Panc1 (cell line): ENCODE measurements at regions not wholly inside any gene's neighbourhood (a gene's known extent, or its start where the extent isn't known, plus 50 kb on each side); places are given as distances from the start of the nearest gene placed in this dataset.

Experiments
- ATAC-seq: fragments of 200-7000 bp; cut with Tn5 transposase; 2 replicates; pipeline ENCODE4 v1.9.1; 2020; ENCODE audit warnings: mild to moderate bottlenecking, moderate library complexity
- BruUV-seq: library from RNA; stranded (reverse); fragments of 400-500 nt; replicated peaks from 2 replicates; lab custom pipeline; 2021; lab: Mats Ljungman, UMichigan
- CTCF ChIA-PET: fragments of 300-600 bp; sonication (Branson Sonifier 250); formaldehyde crosslinking; loops from one replicate; lab custom pipeline; 2022; ENCODE audit warnings: antibody characterized with exemption; lab: Charles Lee
- POLR2A ChIA-PET: fragments of 300-600 bp; sonication (Branson Sonifier 250); formaldehyde crosslinking; loops from one replicate; lab custom pipeline; 2022; ENCODE audit warnings: antibody characterized with exemption; lab: Charles Lee
- DNase-seq: peaks from one replicate; pipeline ENCODE4 v3.0.0-alpha.2; 2010; ENCODE audit warnings: low read depth, low spot score
- H3K27ac ChIP-seq: 2 replicates; pipeline ENCODE4 v1.5.1; 2011; ENCODE audit warnings: mild to moderate bottlenecking, low read length, inconsistent platforms
- H3K27me3 ChIP-seq: fragments of 200-500 bp; sonication (Bioruptor generic); 2 replicates; pipeline ENCODE4 v1.6.0; 2014; ENCODE audit warnings: low read length, inconsistent platforms; ENCODE audit not compliant: control insufficient read depth, insufficient read depth
- H3K36me3 ChIP-seq: fragments of 200-500 bp; sonication (Bioruptor generic); 2 replicates; pipeline ENCODE4 v1.5.1; 2014; ENCODE audit warnings: inconsistent platforms, mild to moderate bottlenecking, low read length, moderate library complexity; ENCODE audit not compliant: control insufficient read depth, insufficient read depth
- H3K4me1 ChIP-seq: 2 replicates; pipeline ENCODE4 v1.5.1; 2011; ENCODE audit warnings: inconsistent platforms, mild to moderate bottlenecking, low read length, moderate library complexity; ENCODE audit not compliant: control insufficient read depth, insufficient read depth
- H3K4me3 ChIP-seq, 2 experiments: 2 replicates each; pipeline ENCODE4 v1.5.1; 2011 to 2012; ENCODE audit warnings: low read depth in 2 of 2, low read length in 2 of 2, mild to moderate bottlenecking in 2 of 2, inconsistent platforms in 1 of 2, moderate library complexity in 1 of 2
- H3K9me3 ChIP-seq: fragments of 200-500 bp; sonication (Bioruptor generic); 2 replicates; pipeline ENCODE4 v1.5.1; 2014; ENCODE audit warnings: low read depth, mild to moderate bottlenecking, inconsistent platforms, low read length, moderate library complexity; ENCODE audit not compliant: control insufficient read depth, insufficient read depth
- CTCF ChIP-seq: fragments of 450-650 bp; IDR thresholded peaks from 2 replicates; pipeline ENCODE4 v1.5.1; 2017; ENCODE audit warnings: mild to moderate bottlenecking
- POLR2AphosphoS5 ChIP-seq: IDR thresholded peaks from 2 replicates; pipeline ENCODE4 v1.6.1; 2012; ENCODE audit warnings: mild to moderate bottlenecking, low read depth, low read length, moderate library complexity
- REST ChIP-seq, 2 experiments: IDR thresholded peaks; 2 replicates each; pipeline ENCODE4 v1.6.1; 2011 to 2012; ENCODE audit warnings: low read depth in 2 of 2, control low read depth in 1 of 2, low read length in 1 of 2, mild to moderate bottlenecking in 1 of 2, moderate library complexity in 1 of 2; ENCODE audit not compliant: insufficient read depth in 1 of 2
- SIN3A ChIP-seq: IDR thresholded peaks from 2 replicates; pipeline ENCODE4 v1.6.1; 2012; ENCODE audit warnings: low read depth, mild to moderate bottlenecking, low read length, moderate library complexity, borderline replicate concordance; ENCODE audit not compliant: insufficient read depth
- TCF7L2 ChIP-seq: IDR thresholded peaks from 2 replicates; pipeline ENCODE4 v1.6.1; 2011; ENCODE audit warnings: mild to moderate bottlenecking, low read depth, low read length, inconsistent platforms
- in situ Hi-C: cut with HindIII; loops from 2 replicates; pipeline ENCODE4 v1.10.0; 2016; ENCODE audit warnings: low sequenced_read_pairs, low pct_unique_long_range_greater_than_20kb
- intact Hi-C: fragments of 100-400 bp; cut with micrococcal nuclease; formaldehyde crosslinking; loops from one replicate; pipeline ENCODE4 v1.10.0; 2022; ENCODE audit not compliant: unreplicated experiment

GRCh38 chr4:56739066-56739777 lies 58.1 kb upstream of the HOPX start:
- intact Hi-C loops (no loop called here), in situ Hi-C loops (no loop called here)
- Histone ChIP-seq H3K27ac (no peak overlapping the region), H3K4me3 (no peak overlapping the region), H3K9me3 (no peaks in the 10 kb centered on the region), H3K27me3 (no peaks in the 10 kb centered on the region), H3K36me3 (no peaks in the 10 kb centered on the region), H3K4me1 (no peaks in the 10 kb centered on the region; the same call in 1 of the 2 replicates)
- ChIA-PET POLR2A (no interaction called here), CTCF (no interaction called here)
- no TSS peak for BruUV-seq
- ATAC-seq (no peak), DNase-seq (no peak)
- TF ChIP-seq REST (IDR thresholded peaks at IDR 0.05; ENCODE audit: insufficient read depth in 1 of 2, low read depth in 2 of 2, low read length in 1 of 2), result no peak
- no peak for TF ChIP-seq CTCF

GRCh38 chr4:56737666-56738065 lies 56.6 kb upstream of the HOPX start:
- in situ Hi-C loops (no loop called here), intact Hi-C loops (no loop called here)
- CTCF ChIA-PET, result no interaction called here
- Histone ChIP-seq H3K27me3 (no peaks in the 10 kb centered on the region), H3K4me3 (no peak overlapping the region), H3K9me3 (no peaks in the 10 kb centered on the region), H3K27ac (no peak overlapping the region), H3K4me1 (no peaks in the 10 kb centered on the region), H3K36me3 (no peaks in the 10 kb centered on the region)
- ATAC-seq, result no peak
- BruUV-seq, result no TSS peak
- no peak for DNase-seq
- TF ChIP-seq TCF7L2 (no peak), POLR2AphosphoS5 (no peak), CTCF (no peak), REST (IDR thresholded peaks at IDR 0.05; ENCODE audit: insufficient read depth in 1 of 2, low read depth in 2 of 2, low read length in 1 of 2) (no peak), SIN3A (no peak)
- POLR2A ChIA-PET, result no interaction called here
